Activated CD8-positive, alpha-beta memory T cell treated with anti-CD3 and anti-CD28 coated beads for 24 hours (primary cell): ENCODE measurements at regions not wholly inside any gene's neighbourhood (a gene's known extent, or its start where the extent isn't known, plus 50 kb on each side); places are given as distances from the start of the nearest gene placed in this dataset.

Source experiments
- DNase-seq: peaks from one replicate; pipeline ENCODE4 v3.0.0-alpha.2; 2020

DNA sequence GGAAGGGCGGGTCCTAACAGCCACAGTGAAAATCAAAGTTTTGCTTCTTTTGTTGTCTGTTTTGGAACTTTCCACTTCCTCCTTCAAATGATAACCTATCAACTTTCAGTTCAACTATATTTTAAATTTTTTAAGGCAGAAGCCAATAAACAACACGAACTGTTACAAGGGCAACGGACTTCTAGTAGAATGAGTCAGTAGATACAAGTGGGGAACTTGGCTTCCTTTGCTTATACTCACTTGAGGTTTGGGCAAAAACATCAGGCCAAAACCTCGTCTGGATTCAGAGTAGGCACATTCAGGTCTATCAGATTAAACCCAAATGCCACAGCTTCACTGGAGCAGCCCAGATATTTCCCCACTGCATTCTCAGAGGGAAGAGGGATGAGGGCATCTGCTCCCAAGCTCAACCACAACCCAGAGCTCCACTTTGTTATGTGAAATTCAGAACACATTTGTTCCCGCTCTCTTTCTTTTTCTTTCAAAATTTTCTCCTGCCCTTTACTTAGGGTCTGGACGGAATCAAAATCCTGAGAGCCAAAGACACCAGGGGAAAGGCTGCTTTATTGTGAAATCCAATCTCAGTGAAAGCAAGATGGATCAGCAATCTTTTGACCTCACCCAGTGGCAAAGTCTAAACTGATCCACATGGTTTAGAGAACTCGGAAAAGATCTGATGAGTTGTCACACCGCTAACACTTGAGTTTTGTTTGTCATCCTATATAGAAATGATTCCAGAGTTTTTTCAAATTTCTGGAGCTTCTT, 152.5 kb upstream of the BTG1 start:
- no peak for DNase-seq

- no peak for DNase-seq
Observed at GRCh38 chr12:92297405-92297804, 151.8 kb upstream of the BTG1 start.

DNA sequence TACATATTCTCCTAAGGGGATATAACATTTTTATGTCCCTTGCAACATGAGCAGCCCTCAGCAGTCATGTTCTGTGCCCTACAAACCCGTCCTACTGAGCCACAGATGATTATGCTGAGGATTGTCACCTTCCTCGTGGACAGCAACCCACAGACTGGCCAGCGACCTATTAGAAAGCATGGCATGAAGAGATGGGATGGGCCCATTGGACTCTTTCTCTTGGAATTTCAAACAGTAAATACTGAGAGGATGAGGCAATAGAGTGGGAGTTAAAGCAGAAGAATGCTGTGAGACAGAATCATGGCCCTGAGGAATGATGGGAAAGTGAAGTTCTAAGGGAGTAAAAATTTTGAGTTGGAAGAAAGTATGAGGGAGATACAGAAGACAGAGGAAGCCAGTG, 149.9 kb upstream of the BTG1 start:
- no peak for DNase-seq

GRCh38 chr12:92294676-92295440, 149.2 kb upstream of the BTG1 start:
- no peak for DNase-seq

GRCh38 chr12:92292016-92292415, 146.4 kb upstream of the BTG1 start:
- DNase-seq = no peak

DNA sequence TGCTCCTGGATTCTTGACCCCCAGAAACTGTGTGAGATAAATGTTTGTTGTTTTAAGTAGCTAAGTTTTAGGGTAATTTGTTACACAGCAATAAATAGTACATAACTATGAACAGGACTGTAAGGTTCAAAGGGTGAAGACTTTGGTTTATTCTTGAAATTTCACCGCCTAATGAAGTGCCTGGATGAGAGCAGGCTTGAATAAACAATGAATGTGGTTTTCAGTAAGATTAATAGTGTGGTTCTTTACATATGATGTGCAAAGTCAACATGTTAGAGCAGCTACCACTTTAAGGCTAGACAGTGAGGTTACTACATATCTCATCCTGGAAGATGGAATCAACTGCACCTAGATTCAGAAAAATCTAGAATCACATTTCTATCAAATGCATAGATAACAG, 145.2 kb upstream of the BTG1 start:
- DNase-seq = no peak

GRCh38 chr12:92290350-92290695, 144.7 kb upstream of the BTG1 start:
- no peak for DNase-seq

GRCh38 chr12:92289629-92290349, 144.1 kb upstream of the BTG1 start:
- DNase-seq = no peak

DNA sequence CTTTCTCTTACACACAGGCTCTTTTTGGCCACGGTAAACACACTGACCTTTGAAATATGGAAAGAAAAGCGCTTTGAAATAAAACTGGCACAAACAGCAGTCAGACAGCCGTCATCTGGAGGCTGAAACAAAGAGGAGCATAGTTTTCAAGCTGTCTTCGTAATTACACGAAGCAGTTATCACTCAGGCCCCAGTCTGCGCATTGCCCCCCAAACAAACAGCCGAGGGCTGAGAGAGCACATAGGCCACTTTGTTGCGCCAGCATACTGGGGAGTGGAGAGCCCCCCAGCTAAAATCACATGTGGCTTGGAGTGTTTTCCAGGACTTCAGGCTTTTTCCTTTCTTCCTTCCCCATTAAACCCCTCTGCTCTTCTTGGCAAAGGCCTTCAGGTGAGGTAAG, 142.9 kb upstream of the BTG1 start:
- DNase-seq = no peak

DNA sequence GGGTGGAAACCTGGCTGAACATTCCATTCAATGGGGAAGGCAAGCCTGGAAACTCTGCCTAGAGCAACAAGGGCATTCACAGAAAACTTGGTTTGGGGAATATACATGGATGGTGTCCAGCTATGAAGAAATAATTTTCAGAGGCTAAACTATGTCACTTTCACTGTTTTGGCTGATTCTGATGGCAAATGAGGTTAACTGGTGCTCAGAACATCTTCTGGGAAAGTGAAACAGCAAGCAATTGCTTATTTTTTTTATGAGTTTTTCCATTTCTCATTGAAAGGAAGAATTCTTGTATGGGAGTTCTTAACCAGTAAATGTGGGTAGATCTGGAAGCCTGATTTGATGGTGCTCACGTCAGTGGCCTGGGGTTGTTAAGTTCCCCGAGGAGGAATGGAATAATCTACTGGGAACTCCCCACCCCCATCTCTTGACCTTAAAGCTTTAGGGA, 132.8 kb upstream of the BTG1 start:
- DNase-seq = no peak

- no peak for DNase-seq
Observed at GRCh38 chr12:92277795-92278194, 132.1 kb upstream of the BTG1 start.

DNA sequence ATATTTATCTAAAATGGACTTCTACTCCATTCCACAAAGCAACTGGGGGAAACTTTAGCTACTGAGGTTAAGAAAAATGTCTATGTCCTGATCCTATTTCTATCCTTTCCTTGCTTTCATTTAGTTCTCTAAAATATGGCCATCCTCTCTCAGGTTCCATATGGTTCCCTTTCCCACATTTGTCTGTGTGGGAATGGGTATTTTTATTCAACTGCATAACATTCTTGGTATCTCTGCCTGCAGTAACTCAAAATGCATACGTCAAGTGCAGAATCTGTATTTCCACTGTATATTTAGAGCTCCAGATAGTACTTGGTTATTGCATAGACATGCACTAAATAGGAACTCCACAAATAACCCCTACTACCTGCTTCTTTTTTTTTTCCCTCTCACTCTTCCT, 130.6 kb upstream of the BTG1 start:
- DNase-seq = no peak

- no peak for DNase-seq
Observed at GRCh38 chr12:92275443-92276154, 130.0 kb upstream of the BTG1 start.

GRCh38 chr12:92273076-92273475, 127.4 kb upstream of the BTG1 start:
- DNase-seq = no peak

DNA sequence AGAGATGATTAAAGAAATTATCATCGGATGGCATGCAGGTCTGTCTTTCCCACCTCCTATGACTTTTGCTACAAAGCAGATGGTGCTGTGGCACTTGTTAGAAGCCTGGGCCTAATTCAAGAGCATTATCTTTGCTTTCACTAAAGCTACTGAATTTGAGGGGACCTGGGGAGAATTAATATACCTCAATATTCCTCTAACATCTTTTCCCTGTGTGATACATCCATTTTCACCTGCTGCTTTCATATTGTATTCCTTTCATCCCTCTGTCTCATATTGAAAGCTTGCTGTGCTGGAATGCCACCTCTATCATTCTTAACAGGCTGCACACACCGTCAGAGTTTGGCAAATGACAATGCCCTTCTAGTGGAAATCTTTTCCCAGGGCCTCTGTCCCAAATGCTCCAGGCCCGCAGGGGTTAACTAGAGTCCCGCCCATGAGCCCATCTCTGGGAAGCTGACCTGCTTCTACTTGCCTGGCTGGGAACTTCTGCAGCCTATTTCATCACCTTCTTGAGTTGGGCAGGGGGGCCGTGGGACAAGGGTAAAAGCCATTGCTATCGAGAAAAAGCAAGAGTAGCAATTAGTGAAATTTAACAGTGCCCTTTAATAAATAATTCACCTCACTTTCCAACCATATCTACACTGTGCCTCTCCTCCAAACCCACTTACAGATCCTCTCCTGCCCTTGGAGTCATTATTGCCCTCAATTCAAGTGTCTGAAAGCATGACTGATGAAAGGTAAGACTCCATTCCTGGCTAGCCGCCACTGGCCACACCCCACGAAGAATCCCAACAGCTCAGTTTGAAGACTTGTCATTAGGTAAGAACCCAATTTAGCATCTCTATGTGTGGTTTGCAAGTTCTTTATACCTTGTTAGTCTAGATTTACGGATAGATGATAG, 126.7 kb upstream of the BTG1 start:
- DNase-seq = no peak

- no peak for DNase-seq
Observed at GRCh38 chr12:92271341-92271740, 125.7 kb upstream of the BTG1 start.

DNA sequence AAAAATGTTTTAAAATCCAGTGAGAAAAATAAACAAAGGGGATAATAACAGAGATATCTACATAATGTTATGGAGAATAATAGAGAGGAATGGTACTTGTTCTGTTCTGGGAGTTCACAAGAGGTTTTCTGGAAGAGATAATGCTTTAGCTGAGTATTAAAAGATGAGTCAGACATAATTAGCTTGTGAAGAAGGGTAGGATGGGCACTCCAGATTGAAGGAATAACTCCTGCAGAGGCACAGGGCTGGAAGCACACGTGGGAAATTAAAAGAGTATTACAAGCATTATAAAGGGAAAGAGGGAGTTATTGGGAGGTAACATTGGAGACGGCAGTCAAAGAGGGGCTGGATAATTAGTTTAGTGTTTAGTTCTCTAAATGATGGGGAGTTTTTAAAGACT, 124.9 kb upstream of the BTG1 start:
- no peak for DNase-seq

DNA sequence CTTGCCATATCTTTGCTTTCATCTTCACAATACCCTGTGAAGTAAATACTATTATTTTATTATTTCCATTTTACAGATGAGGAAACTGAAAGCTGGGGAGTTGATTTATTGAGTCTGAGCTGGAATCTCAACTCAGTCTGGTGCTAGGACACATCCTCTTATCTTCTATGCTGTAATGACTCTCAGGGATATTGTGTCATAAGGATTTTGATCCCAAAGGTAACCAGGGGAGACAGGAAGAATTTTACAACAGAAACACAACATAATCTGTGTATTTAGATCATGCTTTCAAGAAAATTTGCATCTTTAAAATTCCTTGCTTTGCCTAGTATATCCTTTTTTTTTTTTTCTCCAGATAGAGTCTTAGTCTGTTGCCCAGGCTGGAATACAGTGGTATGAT, 123.3 kb upstream of the BTG1 start:
- DNase-seq = no peak

GRCh38 chr12:92261692-92262091, 116.0 kb upstream of the BTG1 start:
- no peak for DNase-seq

GRCh38 chr12:92261071-92261470, 115.4 kb upstream of the BTG1 start:
- DNase-seq = no peak

GRCh38 chr12:92259696-92260251, 114.1 kb upstream of the BTG1 start:
- DNase-seq = no peak

DNA sequence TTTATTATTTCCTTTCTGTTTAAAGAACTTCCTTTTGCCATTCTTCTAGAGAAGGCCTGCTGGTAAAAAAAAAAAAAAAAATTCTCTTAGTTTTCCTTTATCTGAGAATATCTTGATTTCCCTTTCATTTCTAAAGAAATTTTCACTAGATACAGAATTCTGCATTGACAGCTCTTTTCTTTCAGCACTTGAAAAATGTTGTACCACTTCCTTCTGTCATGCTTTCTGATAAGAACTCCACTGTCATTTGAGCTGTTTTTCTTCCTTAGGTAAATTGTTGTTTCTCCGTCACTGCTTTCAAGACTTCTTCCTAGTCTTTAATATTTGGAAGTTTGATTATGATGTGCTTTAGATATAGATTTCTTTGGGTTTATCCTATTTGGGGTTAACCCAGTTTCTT, 113.6 kb upstream of the BTG1 start:
- no peak for DNase-seq
